Stimulated activated CD4-positive, alpha-beta T cell treated with anti-CD3 and anti-CD28 coated beads, Interleukin-4, amount 100 ng/mL, for 24 hours (primary cell): ENCODE measurements at regions not wholly inside any gene's neighbourhood (a gene's known extent, or its start where the extent isn't known, plus 50 kb on each side); places are given as distances from the start of the nearest gene placed in this dataset.
"Not testable (repeated sequence)": the region's sequence is repeated elsewhere in the genome, so short reads cannot be mapped to it uniquely, and the experiment has no call there.

Source experiments
- DNase-seq: peaks from one replicate; pipeline ENCODE4 v3.0.0-alpha.2; 2020

DNA sequence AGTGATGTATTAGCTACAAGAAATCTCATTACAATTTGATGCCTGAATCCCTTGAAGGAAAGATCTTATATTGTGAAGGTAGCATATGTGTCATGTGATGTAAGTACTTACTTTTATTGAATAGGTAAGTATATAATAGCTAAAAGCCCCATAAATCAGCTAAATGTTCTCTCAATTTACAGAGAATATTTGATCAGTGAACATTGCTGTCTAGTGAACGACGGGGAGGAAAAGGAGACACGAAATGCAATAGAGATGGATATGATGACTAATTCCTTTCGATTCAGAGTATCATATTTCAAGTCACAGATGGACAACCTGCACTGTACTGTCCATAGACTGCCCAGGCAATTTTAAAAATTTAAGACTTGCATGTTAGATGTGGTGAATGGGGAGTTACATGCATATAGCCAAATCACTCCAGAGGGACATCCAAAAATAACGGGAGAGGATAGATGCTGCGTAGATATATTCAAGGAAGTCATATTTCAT is 462.1 kb upstream of the CDIN1 start:
- DNase-seq: no peak

DNA sequence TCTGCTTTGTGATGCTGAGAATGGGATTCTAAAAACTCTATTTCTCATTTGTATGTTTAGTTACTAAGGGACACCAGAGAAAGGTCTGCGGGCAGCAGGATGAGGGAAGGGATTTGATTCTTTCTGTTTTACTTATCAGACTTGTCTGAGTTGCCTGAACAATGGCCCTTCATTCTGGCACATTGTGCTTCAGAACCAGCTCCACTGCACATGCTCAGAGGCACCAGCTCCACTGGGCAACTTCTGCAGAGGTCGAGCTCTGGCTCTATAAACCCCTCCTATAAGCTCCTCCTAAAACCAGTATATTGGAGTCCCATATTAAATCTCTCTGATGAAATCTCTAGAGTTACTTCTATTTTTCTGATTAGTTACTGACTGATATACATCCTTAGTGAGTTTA is 453.2 kb upstream of the CDIN1 start:
- no peak for DNase-seq

DNA sequence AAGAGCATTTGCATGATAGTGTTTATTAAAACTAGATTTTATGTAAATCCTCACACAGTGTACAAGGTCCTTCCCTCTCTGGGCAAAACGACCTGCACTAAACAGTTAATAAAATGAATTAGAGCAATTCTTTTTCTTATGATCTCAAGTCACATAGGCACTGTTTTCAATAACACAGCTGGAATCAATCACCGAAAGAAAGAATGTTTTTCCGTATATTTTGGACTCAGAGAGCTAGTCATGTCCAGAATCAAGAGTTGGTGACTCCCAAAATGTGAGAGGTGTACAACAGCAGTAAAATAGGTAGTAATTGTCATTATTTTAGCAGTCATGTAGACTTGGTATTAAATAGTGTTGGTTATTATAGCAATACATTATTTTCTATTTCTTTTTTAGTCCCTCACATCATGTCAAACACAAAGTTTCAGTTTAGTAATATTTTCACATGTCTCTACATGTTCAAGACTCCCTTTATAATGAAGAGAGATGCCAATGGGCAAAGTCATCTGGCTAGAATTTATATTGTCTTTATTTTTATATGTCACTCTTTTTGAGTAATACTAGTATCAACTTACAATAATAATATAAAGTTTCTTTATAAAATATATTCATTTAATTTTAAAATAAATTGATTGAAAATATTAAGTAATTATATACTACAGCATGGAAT is 448.6 kb upstream of the CDIN1 start:
- no peak for DNase-seq

DNA sequence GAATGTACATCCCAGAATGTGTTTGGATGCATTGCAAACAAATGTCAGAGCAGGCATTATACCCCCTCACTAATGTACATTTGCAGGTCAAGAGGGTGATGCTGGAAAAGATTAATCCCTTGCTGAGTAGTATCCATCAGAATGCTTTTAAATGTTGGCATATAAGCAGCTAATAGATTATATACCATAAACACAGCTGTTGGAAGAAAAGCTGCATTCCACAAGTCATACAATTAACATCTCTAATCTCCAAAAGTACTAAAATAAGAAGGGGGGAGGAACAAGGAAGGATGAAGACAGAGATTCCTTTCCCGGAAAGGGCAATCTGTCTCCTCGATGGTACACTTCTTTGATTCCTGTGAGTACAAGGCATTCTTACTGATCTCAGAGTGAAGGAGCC is 445.7 kb upstream of the CDIN1 start:
- DNase-seq: no peak

DNA sequence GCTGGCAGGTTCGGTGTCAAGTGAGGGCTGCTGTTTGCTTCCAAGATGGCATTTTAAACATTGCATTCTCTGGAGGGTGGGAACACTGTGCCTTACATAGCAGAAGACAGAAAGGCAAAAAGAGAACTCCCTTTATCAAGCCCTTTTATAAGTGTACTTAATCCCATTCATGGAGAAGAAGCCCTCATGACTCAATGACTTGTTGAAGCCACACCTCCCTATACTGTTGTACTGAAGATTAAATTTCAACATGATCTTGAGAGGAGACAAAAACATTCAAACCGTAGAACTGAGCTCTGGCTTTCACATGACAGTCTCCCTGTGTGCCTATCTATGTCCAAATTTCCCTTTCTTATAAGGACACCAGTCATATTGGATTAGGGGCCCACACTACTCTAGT is 443.4 kb upstream of the CDIN1 start:
- DNase-seq: no peak

DNA sequence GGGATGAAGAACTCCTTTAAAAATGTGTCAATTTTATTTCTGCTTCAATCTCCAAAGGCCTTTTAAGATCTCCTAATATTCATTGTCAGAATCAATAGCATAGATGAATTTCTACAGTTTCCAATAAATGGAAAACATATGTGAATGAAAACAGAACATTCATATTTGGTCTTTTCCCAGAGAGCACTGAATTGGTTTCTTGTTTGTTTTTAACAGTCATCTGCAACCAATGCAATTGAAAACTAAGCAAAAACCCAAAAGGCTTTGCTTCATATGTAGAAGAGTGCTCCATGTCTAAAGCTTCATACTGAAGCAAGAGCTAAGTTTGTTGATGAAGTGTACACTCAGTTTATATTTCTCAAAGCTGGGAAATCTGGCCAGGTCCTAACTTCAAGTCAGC is 426.5 kb upstream of the CDIN1 start:
- no peak for DNase-seq

DNA sequence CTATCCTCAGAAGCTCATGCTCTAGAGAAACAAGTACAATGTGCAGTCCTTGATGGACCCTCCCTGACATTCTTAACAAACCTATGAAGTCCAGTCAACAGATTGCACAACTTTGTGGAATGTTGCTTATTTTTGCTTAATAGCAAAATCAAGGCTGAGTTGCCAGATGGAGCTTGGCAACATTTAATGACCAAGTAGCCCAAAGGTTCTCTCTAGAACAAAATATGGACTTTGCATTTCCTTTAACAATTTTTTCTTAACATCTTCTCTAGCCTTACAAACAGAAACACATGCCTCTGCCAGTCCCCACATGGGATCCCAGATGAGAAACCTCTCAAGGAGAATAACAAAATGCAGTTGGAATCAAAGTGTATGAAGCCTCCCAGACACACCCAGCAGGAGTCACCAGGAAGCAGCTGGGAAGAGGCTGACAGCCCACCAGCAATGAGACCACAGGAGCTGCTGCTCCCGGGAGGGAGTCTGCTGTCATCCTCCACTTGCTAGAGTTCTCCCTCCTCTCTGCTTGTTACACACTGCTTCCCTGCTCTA is 422.5 kb upstream of the CDIN1 start:
- DNase-seq: no peak

DNA sequence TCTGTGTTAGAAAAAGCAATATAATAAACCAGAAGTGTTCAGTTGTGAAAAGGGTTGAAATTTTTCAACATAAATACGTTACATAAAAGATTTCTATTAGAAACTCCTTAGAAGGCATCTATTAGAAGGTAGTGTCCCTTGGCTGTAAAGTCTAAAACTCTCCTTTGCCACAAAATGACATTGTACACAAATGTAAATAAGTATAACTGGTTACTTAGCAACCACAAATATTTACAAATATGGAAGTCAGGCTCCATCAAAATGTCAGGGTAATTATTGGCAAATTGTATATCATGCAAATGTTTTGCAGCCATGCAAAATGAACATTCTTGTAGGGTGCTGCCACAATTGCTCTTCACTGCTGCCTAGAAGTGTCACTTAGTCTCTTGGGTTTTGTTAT is 419.1 kb upstream of the CDIN1 start:
- DNase-seq: no peak

DNA sequence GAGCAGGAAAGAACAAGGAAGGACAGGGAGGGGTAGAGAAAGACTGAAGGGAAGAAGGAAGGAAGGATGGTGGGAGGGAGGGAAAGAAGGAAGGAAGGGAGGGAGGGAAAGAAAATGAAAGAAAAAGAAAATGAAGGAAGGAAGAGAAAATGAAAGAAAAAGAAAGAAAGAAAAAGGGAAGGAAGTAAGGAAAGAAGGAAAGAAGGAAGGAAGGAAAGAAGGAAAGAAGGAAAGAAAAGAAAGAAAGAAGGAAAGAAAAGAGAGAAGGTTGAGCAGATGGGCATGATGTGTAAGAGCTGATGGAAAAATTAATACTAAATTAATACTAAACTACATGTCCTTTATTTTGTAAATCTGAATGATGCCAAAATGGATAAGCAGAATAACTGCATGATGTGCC is 418.3 kb upstream of the CDIN1 start:
- no peak for DNase-seq

DNA sequence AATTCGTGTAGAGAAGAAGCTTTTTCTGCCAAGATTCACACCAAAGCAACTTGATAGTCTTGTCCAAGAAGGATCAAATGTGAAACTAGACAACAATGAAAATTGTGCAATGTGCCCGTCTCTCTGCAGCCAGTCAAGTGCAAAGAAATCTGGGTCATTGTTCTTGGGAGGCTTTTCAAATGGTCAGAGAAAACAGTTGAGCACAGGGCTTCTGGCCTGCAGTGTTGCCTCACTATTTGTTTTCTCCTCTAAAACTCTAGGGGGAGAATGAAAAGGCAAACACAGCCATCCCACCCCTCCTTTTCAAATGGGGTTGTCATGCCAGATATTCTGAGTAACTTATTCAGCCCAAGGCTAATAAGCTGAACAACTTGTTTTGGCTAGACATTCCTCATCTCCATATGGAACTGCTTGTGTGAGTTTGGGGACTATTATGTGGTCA is 417.6 kb upstream of the CDIN1 start:
- no peak for DNase-seq

DNA sequence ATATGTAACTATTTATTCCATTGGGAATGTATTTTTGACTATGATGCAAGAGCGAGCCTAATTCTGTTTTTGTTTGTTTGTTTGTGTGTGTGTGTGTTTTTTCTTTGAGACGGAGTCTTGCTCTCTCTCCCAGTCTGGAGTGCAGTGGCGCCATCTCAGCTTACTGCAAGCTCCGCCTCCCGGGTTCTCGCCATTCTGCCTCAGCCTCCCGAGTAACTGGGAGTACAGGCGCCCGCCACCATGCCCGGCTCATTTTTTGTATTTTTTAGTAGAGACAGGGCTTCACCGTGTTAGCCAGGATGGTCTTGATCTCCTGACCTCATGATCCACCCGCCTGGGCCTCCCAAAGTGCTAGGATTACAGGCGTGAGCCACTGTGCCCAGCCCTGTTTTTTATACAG is 415.4 kb upstream of the CDIN1 start:
- not testable (repeated sequence) for DNase-seq

DNA sequence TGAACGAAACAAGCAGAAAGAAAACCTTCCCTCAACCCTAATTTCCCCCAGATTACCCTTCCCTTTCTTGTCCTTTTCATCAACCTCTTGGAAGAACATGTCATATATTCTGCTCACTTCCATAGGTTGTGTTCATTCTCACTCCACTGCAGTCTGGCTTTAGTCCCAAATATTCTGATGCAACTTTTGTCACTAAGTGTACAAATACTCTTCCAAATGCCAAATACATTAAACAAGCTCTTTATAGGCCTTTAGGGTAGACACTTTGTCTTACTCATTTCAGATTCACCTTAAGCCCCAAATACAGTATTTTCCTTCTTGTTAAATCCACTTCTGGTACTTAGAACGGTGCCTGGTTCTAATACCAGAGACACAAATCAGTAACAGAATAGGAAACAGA is 406.5 kb upstream of the CDIN1 start:
- DNase-seq: no peak

DNA sequence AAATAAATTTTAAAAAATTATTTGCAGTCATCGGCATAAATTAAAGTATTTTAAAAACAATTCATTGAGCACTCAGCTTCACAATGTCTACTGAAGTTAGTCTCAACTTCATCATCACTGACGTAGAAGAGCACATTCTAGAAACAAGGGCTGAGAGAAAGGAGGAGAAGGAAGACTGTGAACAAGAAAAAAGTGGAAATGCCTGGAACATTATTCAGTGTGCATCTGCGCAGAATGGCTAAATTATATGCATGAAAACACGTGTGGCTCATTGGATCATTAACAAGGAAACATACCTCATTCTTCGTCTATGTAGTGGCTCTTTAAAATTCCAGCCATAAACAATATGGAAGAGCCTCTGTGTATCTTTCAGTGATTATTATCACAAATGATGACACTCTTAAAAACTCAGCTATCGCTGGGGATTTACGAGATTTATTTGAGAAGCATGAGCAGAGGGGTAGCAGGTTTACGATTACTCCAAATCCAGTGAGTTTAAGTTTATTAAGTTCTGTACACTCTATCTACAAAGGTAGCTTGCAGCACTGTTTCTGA is 404.2 kb upstream of the CDIN1 start:
- no peak for DNase-seq

DNA sequence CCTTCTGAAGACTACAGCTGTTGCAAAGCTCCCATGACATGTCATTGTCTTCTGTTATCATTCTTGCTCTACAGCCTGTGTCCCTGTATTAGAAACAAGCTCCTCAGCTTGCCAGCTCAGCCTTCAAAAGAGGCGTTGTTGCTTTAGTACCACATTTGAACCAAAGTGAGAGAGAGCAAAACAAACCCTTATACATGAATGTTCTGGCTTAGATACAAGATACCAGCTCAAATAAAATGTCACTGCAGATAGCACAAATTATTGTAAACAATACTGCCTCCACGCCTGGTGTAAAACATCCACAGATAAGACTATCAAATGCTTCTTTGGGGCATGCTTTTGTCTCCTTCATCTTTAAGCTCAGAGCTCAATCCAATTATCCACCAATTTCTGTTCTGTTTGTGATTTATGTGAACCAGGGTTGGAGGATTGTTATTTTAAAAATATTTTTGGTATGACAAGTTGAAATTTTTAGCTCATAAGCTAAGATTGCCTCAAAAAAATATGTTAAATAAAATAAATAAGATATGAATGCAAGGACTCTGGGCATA is 403.6 kb upstream of the CDIN1 start:
- DNase-seq: no peak

DNA sequence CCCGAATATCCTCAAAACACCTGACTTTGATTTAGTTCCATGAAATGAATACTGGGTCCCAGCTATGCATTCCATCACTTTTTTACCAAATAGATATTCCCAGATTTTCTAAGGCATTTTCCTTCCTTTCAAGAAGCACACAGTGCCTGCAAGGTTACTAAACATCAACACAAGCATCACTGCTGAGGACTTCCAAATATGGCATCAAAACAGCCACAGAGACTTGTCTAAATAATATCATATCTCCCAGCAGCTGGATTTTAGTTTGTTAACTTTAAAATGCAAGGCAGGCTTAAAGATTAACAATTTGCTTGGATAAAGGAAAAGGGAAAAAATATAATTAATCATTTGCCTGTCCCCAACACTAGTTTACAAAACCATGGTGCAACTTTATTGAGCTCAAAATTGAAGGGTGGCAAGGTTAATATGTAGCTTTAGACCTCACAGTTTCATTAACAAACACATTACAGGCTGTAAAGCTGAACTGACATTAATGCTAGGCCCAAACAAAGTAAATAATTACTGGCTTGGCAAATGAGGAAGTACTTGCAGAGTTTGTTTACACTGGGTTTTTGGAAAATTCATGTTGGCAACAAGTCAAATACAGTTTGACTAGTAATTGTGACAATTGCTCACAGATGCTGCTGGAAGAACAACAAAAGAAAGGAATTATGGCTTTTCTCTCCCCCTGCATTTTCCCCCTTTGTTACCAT is 401.7 kb upstream of the CDIN1 start:
- DNase-seq: no peak

DNA sequence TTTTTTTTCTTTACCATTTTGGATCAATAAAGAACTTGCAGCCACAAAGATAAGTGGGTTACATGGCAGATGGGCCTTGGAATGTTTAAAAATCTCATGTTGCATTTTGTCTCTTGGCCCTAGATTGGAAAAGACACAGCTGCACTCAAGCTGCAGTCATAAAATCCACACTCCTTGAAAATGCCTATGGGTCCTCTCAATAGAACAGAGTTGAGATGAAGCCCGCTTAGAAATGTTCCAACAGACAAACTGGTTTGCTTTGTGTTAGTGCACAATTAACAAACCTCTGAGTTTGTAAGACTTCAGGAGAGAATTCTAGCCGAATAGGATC is 401.2 kb upstream of the CDIN1 start:
- no peak for DNase-seq

DNA sequence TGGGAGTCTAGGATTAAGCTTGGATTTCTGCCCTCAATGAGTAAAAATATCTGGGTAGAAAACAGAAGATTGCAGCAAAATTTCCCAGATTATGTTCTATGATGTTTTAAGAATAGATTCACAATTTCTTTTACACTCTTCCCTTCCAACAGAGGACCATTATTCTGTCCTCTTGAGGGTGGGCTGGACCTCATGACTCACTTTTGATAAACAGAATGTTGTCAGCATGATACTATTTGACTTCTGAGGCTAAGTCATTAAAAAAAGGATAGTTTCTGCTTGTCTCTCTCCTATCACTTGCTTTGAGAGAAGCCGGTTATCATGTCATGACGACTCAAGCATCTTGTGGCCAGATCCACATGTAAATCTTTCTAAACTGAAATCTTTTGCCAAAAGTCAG is 396.2 kb upstream of the CDIN1 start:
- no peak for DNase-seq

DNA sequence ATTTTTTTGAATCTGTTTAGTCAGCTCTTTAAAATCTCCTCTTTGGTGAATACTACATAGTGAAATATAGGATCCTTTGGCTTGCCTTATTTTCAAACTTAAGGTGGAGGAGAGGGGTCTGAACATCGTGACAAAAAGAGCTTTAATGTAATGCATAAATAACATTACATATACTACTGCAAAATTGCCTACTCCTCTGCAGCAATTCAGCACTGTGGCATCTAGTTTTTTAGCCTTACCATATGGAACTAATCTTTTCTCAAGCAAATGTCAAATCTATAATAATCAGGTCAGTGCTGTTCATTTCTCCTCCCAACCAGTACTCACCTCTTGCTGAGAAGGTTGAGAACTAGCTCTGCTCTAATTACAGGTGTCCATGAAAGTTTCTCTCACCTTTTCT is 394.0 kb upstream of the CDIN1 start:
- no peak for DNase-seq

DNA sequence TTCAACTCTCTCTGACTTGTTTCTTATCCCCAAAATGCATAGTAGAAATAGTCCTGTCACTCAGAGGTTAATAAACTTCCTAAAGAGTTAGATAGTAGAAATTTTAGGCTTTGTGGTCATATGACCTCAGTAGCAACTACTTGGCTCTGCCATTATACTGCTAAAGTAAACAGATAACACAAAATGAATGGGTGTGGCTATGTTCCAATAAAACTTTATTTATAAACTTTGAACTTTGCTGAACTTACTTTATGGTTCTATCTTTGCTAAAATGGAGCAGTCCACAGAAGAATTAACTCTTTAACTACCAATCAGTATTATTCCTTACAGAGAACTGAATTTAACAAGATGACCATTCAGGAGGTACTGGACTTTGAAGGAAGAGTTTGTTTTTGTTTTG is 393.6 kb upstream of the CDIN1 start:
- no peak for DNase-seq

DNA sequence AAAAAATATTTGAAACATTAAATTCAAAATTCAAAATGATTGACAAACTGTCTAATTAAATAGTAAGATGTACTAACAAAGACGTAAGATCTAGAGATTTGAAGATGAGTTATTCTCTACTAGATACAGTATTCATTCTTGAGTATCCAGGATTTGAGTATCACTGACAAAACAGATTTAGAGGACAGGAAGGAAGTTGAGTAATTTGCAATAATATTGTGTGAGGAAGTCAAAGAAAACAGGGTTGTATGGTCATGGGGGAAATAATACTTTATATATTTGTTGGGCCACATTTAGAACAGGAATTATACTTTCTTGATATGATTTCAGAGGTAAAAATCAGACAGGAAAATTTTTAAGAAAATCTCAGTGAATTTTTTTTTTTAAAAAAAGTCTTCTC is 393.1 kb upstream of the CDIN1 start:
- DNase-seq: no peak

DNA sequence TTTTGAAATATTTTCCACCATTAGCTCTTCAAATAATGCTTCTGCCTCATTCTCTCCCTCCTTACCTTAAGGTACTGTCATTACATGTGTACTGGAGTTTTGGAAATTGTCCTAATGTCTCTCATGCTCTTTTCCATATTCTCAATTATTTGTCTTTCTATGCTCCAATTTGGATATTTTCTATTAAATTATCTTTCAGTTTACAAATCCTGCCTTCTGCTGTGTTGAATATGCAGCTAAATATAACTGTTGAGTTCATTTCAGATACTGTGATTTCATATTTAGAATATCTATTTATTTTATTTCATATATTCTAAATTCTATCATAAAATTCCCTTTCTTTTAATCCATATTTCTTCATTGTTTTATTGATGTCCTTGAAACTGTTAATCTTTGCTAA is 388.0 kb upstream of the CDIN1 start:
- no peak for DNase-seq

DNA sequence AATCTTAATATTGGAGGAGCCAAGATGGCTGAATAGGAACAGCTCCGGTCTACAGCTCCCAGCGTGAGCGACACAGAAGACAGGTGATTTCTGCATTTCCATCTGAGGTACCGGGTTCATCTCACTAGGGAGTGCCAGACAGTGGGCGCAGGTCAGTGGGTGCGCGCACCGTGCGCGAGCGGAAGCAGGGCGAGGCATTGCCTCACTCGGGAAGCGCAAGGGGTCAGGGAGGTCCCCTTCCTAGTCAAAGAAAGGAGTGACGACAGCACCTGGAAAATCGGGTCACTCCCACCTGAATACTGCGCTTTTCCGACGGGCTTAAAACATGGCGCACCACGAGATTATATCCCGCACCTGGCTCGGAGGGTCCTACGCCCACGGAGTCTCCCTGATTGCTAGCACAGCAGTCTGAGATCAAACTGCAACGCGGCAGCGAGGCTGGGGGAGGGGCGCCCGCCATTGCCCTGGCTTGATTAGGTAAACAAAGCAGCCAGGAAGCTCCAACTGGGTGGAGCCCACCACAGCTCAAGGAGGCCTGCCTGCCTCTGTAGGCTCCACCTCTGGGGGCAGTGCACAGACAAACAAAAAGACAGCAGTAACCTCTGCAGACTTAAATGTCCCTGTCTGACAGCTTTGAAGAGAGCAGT is 383.9 kb upstream of the CDIN1 start:
- not testable (repeated sequence) for DNase-seq

DNA sequence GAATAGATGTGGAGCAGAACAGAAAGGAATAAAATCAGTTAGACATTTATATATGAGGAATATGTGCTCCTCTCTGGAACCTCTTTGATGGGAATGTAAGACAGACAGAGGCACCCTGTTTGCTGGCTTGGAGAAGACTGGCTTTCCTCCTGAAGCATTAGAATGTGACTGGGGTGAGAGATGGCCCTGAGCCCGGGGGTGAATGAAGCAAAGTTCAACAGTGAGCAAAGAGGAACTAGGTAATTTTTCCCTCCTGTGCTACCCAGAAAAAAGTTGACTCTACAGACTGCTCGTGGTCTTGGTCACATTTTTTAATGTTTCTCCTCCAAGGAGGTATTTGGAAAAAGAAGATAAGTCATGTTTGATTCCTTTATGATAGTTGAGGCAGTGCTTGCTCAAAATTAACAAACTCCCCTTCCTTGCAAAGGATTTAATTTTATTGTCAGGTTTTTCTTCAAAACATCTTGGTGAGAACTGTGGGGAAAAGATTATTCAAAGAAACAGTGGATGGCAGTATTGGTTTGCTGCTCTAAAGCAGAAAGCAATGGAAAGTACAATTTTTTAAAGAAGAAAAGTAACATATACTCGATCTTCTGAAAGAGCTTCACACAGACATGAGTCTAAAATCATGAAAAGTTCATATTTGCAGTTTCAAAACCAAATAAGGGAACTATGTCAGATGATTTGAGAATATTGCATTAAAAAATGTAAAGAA is 370.4 kb upstream of the CDIN1 start:
- no peak for DNase-seq
